Glutamatergic neuron (in vitro differentiated cells): ENCODE measurements at regions not wholly inside any gene's neighbourhood (a gene's known extent, or its start where the extent isn't known, plus 50 kb on each side); places are given as distances from the start of the nearest gene placed in this dataset.
A peak's percentile ranks its signal among the peaks of the same experiment; 100 is the strongest.

ENCODE experiments used
- DNase-seq: peaks from one replicate; pipeline ENCODE4 v3.0.0; 2022
- H3K27ac Mint-ChIP-seq: one replicate; pipeline ENCODE4 v1.8.0; 2020; ENCODE audit warnings: mild to moderate bottlenecking, mixed read lengths, inconsistent platforms; ENCODE audit not compliant: unreplicated experiment
- H3K27me3 Mint-ChIP-seq: one replicate; pipeline ENCODE4 v1.8.0; 2020; ENCODE audit warnings: mild to moderate bottlenecking, moderate library complexity, mixed read lengths, inconsistent platforms; ENCODE audit not compliant: unreplicated experiment
- H3K36me3 Mint-ChIP-seq: one replicate; pipeline ENCODE4 v1.8.0; 2020; ENCODE audit warnings: mild to moderate bottlenecking, mixed read lengths, inconsistent platforms; ENCODE audit not compliant: unreplicated experiment
- H3K4me1 Mint-ChIP-seq: one replicate; pipeline ENCODE4 v1.8.0; 2020; ENCODE audit warnings: mild to moderate bottlenecking, low read depth, mixed read lengths, inconsistent platforms; ENCODE audit not compliant: unreplicated experiment
- H3K4me3 Mint-ChIP-seq: one replicate; pipeline ENCODE4 v1.8.0; 2020; ENCODE audit warnings: mild to moderate bottlenecking, mixed read lengths, inconsistent platforms; ENCODE audit not compliant: unreplicated experiment
- H3K9me3 Mint-ChIP-seq: one replicate; pipeline ENCODE4 v1.8.0; 2020; ENCODE audit warnings: mild to moderate bottlenecking, moderate library complexity, mixed read lengths, inconsistent platforms; ENCODE audit not compliant: unreplicated experiment
- CTCF ChIP-seq: fragments of 200-600 bp; sonication (generic); IDR thresholded peaks from one replicate; pipeline ENCODE4 v1.5.0; 2021; ENCODE audit not compliant: partially characterized antibody, unreplicated experiment

DNA sequence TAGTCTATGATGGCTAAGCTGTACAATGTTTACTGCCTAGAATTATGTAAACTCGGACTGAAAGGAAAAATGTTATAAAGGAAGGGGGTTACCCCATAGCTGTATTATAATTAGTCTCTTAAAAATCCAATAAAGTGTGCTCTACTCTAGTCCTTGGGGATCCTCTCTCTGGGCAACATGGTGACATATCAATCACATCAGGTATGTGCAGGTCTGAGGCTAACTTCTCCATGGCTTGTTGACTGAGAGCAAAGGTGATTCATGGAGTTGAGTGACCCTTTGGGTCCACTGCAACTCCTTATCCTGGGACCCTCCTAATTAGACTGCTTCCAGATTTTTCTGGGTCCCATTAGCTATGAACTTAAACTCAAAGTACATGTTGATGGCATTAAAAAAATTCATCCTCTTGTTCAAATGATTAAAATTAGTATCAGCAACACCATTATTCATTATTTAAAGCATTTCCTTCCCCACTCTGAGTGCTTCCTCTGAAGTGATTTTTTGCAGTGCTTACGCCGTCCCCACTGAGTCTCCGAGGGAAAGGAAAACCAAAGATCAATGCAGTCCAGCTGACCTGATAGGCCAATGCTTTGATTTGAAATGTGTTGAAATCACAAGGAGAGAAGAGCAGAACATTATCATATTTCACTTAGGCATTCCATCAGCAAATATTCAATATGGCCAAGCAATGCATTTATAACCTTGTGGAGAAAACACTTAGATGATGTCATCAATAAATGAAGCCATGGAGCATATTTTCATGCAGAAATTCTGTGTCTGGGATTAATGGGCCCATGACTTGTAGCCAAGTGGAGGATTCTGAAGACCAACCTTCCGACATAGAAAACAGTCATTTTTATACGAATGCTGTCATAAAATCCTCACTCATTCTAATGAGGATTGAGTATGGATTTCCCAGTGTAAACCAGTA lies 161.7 kb upstream of the CRBN start:
- no peaks in the 10 kb centered on the region for H3K36me3 Mint-ChIP-seq
- peak overlapping the region; percentile 40 for H3K27ac Mint-ChIP-seq
- peak overlapping the region; percentile 39 for H3K4me3 Mint-ChIP-seq
- no peak for DNase-seq
- peaks cover 10% of the 10 kb centered on the region for H3K4me1 Mint-ChIP-seq
- H3K9me3 Mint-ChIP-seq, result peaks cover 5% of the 10 kb centered on the region
- H3K27me3 Mint-ChIP-seq, result no peaks in the 10 kb centered on the region
- no peak for TF ChIP-seq CTCF

DNA sequence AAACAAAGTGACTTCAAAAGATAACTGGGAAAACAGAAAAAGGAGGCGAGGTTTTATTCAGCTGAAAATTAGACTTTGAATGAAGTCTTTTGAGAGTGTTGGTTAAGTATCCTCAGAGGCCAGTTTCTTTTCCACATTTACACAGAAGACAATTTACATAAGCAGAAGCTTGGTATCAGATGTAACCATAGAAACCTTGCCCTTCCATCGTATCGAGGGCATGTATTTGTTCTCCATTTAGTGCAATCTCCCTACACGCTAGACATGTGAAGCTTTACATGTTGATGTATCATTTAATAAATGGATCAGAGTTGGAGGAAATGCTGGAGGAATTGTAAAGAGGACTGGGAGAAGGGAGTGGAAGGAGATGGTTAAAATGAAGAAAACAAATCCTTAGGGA lies 161.0 kb upstream of the CRBN start:
- peak overlapping the region; percentile 23 for H3K4me3 Mint-ChIP-seq
- TF ChIP-seq CTCF, result no peak

GRCh38 chr3:3335903-3336302 lies 156.4 kb upstream of the CRBN start:
- DNase-seq, result no peak
- no peak for TF ChIP-seq CTCF
- Mint-ChIP-seq H3K27me3 (no peaks in the 10 kb centered on the region), H3K27ac (no peak overlapping the region), H3K4me1 (peaks cover 12% of the 10 kb centered on the region), H3K4me3 (no peak overlapping the region), H3K36me3 (no peaks in the 10 kb centered on the region), H3K9me3 (peaks cover 8% of the 10 kb centered on the region)

More for the DNA sequence above, 161.0 kb upstream of the CRBN start:
- H3K27me3 Mint-ChIP-seq, result no peaks in the 10 kb centered on the region
- DNase-seq, result no peak
- peaks cover 5% of the 10 kb centered on the region for H3K9me3 Mint-ChIP-seq
- H3K4me1 Mint-ChIP-seq, result peaks cover 12% of the 10 kb centered on the region
- H3K36me3 Mint-ChIP-seq, result no peaks in the 10 kb centered on the region
- H3K27ac Mint-ChIP-seq, result no peak overlapping the region

DNA sequence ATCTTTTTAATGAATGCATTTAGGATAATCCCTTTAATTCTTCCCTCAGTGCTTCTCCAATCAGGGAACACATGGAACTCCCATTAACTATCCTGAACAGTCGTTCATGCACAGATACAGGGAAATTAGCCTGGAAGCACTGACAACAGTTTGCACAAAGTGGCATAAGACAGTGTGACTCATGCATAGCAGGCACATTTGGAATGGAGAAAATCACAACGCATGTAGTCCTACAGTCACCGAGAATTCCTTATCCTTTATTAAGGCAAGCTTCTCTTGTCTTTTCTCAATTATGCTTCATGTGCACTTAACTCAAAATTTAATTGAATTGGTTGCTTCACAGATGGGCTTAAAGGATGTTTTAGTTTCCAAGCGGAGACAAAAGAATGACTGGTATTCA lies 155.0 kb upstream of the CRBN start:
- peaks cover 4% of the 10 kb centered on the region for H3K4me1 Mint-ChIP-seq
- peak overlapping the region; percentile 74 for H3K27ac Mint-ChIP-seq
- peaks cover 6% of the 10 kb centered on the region for H3K9me3 Mint-ChIP-seq
- no peaks in the 10 kb centered on the region for H3K27me3 Mint-ChIP-seq
- no peaks in the 10 kb centered on the region for H3K36me3 Mint-ChIP-seq
- no peak for TF ChIP-seq CTCF
- no peak overlapping the region for H3K4me3 Mint-ChIP-seq
- DNase-seq, result no peak

DNA sequence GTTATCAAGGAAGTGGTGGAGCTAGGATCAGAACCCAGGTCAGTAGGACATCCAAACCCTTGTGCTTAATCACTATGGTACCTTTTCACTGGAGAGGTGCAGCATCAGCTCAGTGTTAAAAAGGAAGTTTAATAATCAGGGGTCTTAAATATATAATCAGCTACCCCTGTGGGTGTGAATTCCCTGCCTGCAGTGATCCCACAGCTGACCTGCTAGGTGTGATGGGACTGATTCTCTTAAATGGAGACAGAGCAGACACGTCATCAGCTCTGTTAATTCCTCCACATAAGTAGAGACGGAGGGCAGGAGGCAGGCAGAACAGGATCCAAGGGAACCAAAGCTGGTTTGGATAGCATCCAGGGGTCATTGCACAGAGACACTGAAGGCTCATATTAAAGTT lies 154.1 kb upstream of the CRBN start:
- Mint-ChIP-seq H3K27ac (no peak overlapping the region), H3K9me3 (peaks cover 6% of the 10 kb centered on the region), H3K4me3 (no peak overlapping the region), H3K4me1 (peaks cover 4% of the 10 kb centered on the region), H3K36me3 (no peaks in the 10 kb centered on the region), H3K27me3 (peaks cover 1% of the 10 kb centered on the region)
- no peak for TF ChIP-seq CTCF
- DNase-seq, result no peak
